K562 (cell line): ENCODE measurements at regions not wholly inside any gene's neighbourhood (a gene's known extent, or its start where the extent isn't known, plus 50 kb on each side); places are given as distances from the start of the nearest gene placed in this dataset.

Experiments used
- ATAC-seq: fragments of 200-7000 bp; cut with Tn5 transposase; 3 replicates; pipeline ENCODE4 v1.9.1; 2020; ENCODE audit warnings: moderate library complexity
- BruUV-seq: library from RNA; stranded (reverse); fragments of 400-500 nt; replicated peaks from 2 replicates; lab custom pipeline; 2021; lab: Mats Ljungman, UMichigan
- CTCF ChIA-PET: fragments of 300-600 bp; formaldehyde crosslinking; extraction: SDS; loops from one replicate; lab custom pipeline; 2021; ENCODE audit warnings: low intra/inter-chr PET ratio; lab: Yijun Ruan, JAX
- POLR2A ChIA-PET: fragments of 300-600, 350-650 bp; sonication (Branson Sonifier 250); formaldehyde crosslinking; extraction: SDS; loops from one replicate; lab custom pipeline; 2021; ENCODE audit warnings: antibody characterized with exemption, inconsistent platforms; lab: Yijun Ruan, JAX
- DNase-seq, 4 experiments: peaks; one replicate each; pipeline versions ENCODE4 v3.0.0 to v3.0.0-alpha.2; 2011 to 2018; ENCODE audit warnings: low spot score in 3 of 4, mixed read lengths in 3 of 4; ENCODE audit errors: extremely low read depth in 1 of 4
- FAIRE-seq: peaks from 2 replicates; lab custom pipeline; 2011; peaks lifted over from hg19 to GRCh38; lab: Jason Lieb, UNC
- H2AFZ ChIP-seq: 2 replicates; pipeline ENCODE4 v1.6.0; 2011; ENCODE audit warnings: low read depth, low read length, control low read depth, inconsistent platforms
- H3K27ac ChIP-seq: fragments of 200-600 bp; 3 replicates; pipeline ENCODE4 v1.8.0; 2011; ENCODE audit warnings: low read depth, mild to moderate bottlenecking, control low read depth, inconsistent platforms, low read length, moderate library complexity, mixed read lengths; ENCODE audit errors: extremely low read depth
- H3K27me3 ChIP-seq, 2 experiments: fragments of 300-600 bp in 1 of 2; 2 replicates in 1 of 2; 3 replicates in 1 of 2; pipeline versions ENCODE4 v1.6.0 to v1.8.0; 2011; ENCODE audit warnings: inconsistent platforms in 2 of 2, low read length in 2 of 2, mild to moderate bottlenecking in 1 of 2, mixed read lengths in 1 of 2, moderate library complexity in 1 of 2; ENCODE audit not compliant: control insufficient read depth in 2 of 2, insufficient read depth in 2 of 2
- H3K36me3 ChIP-seq: fragments of 300-600 bp; 3 replicates; pipeline ENCODE4 v1.8.0; 2011; ENCODE audit warnings: mild to moderate bottlenecking, low read length, inconsistent platforms; ENCODE audit not compliant: control insufficient read depth, insufficient read depth
- H3K4me1 ChIP-seq, 2 experiments: fragments of 200-600 bp in 1 of 2; replicated peaks in 1 of 2; 2 replicates in 1 of 2; 3 replicates in 1 of 2; pipeline versions ENCODE4 v1.5.1 to v1.8.0; 2011; ENCODE audit warnings: inconsistent platforms in 2 of 2, low read length in 2 of 2, mild to moderate bottlenecking in 1 of 2, mixed read lengths in 1 of 2, moderate library complexity in 1 of 2; ENCODE audit not compliant: control insufficient read depth in 2 of 2, insufficient read depth in 2 of 2
- H3K4me2 ChIP-seq: 2 replicates; pipeline ENCODE4 v1.6.1; 2011; ENCODE audit warnings: low read length, control low read depth, inconsistent platforms, mixed read lengths; ENCODE audit not compliant: insufficient read depth
- H3K4me3 ChIP-seq: fragments of 200-600 bp; sonication (generic), shearing (Covaris generic); 2 replicates; pipeline ENCODE4 v1.5.1; 2016; ENCODE audit warnings: control low read depth, inconsistent platforms
- H3K79me2 ChIP-seq: fragments of 200-600 bp; 3 replicates; pipeline ENCODE4 v1.8.0; 2011; ENCODE audit warnings: low read length, inconsistent platforms; ENCODE audit not compliant: control insufficient read depth, insufficient read depth
- H3K9ac ChIP-seq, 2 experiments: 2 replicates each; pipeline versions ENCODE4 v1.6.0 to v1.6.1; 2011; ENCODE audit warnings: low read depth in 2 of 2, low read length in 2 of 2, control low read depth in 1 of 2, inconsistent platforms in 1 of 2, mild to moderate bottlenecking in 1 of 2, mixed read lengths in 1 of 2; ENCODE audit not compliant: insufficient read depth in 1 of 2
- H3K9me1 ChIP-seq: one replicate; pipeline ENCODE4 v1.6.0; 2011; ENCODE audit warnings: inconsistent platforms, mild to moderate bottlenecking, low read length, moderate library complexity; ENCODE audit not compliant: control insufficient read depth, insufficient read depth
- H3K9me3 ChIP-seq: replicated peaks from 2 replicates; pipeline ENCODE4 v1.5.1; 2011; ENCODE audit warnings: low read depth, low read length, inconsistent platforms; ENCODE audit not compliant: control insufficient read depth, insufficient read depth
- H4K20me1 ChIP-seq: replicated peaks from 2 replicates; pipeline ENCODE4 v1.6.1; 2011; ENCODE audit warnings: low read length, inconsistent platforms, mixed read lengths; ENCODE audit not compliant: control insufficient read depth, insufficient read depth
- JUN ChIP-seq, 2 experiments: sonication (generic) in 1 of 2; formaldehyde crosslinking in 1 of 2; IDR thresholded peaks; 2 replicates each; pipeline versions ENCODE4 v1.6.1 to v1.8.0; 2012 to 2022; ENCODE audit warnings: borderline replicate concordance in 2 of 2, mild to moderate bottlenecking in 2 of 2, improper control_type of control experiment in 1 of 2, low read depth in 1 of 2, low read length in 1 of 2, missing genetic modification reagents in 1 of 2
- MECOM ChIP-seq: fragments of 250-450 bp; sonication (Bioruptor Pico); IDR thresholded peaks from 2 replicates; pipeline ENCODE4 v1.8.0; 2022; ENCODE audit warnings: inconsistent platforms
- MEF2A ChIP-seq: IDR thresholded peaks from 2 replicates; pipeline ENCODE4 v1.6.1; 2011; ENCODE audit warnings: low read depth, mild to moderate bottlenecking, low read length, moderate library complexity; ENCODE audit not compliant: control insufficient read depth
- MLX ChIP-seq, 2 experiments: fragments of 450-650 bp in 1 of 2; sonication (generic) in 1 of 2; formaldehyde crosslinking; conservative IDR thresholded peaks; 2 replicates each; pipeline versions ENCODE4 v1.4.0 to v1.8.1; 2020 to 2022; ENCODE audit warnings: mild to moderate bottlenecking in 1 of 2, missing genetic modification reagents in 1 of 2
- PTBP1 ChIP-seq: fragments of 200-400 bp; formaldehyde crosslinking; IDR thresholded peaks from 2 replicates; pipeline ENCODE4 v1.6.1; 2017; ENCODE audit warnings: low read depth, low read length
- SNRNP70 ChIP-seq: fragments of 200-400 bp; formaldehyde crosslinking; optimal IDR thresholded peaks from 2 replicates; pipeline ENCODE3; 2017; ENCODE audit warnings: low read depth, low read length
- TRIM28 ChIP-seq: fragments of 450-650 bp; IDR thresholded peaks from 2 replicates; pipeline ENCODE4 v1.6.1; 2017
- ZNF232 ChIP-seq: sonication (generic); formaldehyde crosslinking; IDR thresholded peaks from 2 replicates; pipeline ENCODE4 v1.8.0; 2022; ENCODE audit warnings: mild to moderate bottlenecking, missing genetic modification reagents
- ZNF77 ChIP-seq: fragments of 250-450 bp; sonication (Bioruptor Pico); IDR thresholded peaks from 2 replicates; pipeline ENCODE4 v1.5.0; 2020
- WGBS: fragments of 100-300 bp; shearing (Covaris generic); methylation state at CpG from one replicate; pipeline ENCODE4 v1.1.6; 2016; ENCODE audit warnings: low coverage, mixed read lengths; ENCODE audit not compliant: insufficient coverage; ENCODE audit errors: missing lambda C conversion rate; 5-methylcytosine and 5-hydroxymethylcytosine counted together
- in situ Hi-C: fragments of 300-500 bp; cut with MboI; formaldehyde crosslinking; loops from 4 replicates; pipeline ENCODE4 v1.15.0; 2018; ENCODE audit warnings: inconsistent platforms, mixed read lengths
- intact Hi-C: fragments of 100-400 bp; cut with micrococcal nuclease; formaldehyde crosslinking; loops from 2 replicates; pipeline ENCODE4 v1.14.2; 2022
- TF ChIP-seq, protein P1 (sequence below): fragments of 250-450 bp; sonication (Bioruptor Pico); IDR thresholded peaks from 2 replicates; pipeline ENCODE4 v1.8.0; 2022; ENCODE audit warnings: inconsistent platforms
- TF ChIP-seq, protein P2 (sequence below), 2 experiments: fragments of 450-650 bp; IDR thresholded peaks; 2 replicates each; pipeline ENCODE4 v1.6.1; 2016; ENCODE audit warnings: mild to moderate bottlenecking in 2 of 2, borderline replicate concordance in 1 of 2, low read depth in 1 of 2, moderate library complexity in 1 of 2

DNA sequence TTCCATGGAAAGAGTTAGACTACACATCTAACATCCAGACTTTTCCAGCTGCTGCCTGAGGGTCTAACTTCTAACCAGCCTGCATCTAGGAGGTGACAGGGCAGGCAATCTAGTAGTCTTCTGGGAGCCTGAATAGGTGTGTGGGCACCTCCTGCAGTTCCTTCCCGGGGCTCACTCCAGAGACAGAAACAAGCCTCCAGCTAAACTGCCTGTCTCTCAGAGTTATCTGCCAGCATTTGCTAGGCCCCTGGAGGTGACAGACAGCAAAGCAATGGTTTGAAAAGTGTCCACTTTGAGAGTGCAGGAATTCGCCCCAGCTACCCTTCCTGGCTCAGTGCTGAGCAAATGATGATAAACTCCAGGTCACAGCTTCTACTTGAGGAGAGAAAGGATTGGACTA, 240.5 kb upstream of the PRSS16 start:
- no peaks in the 10 kb centered on the region for H3K36me3 ChIP-seq
- no peaks in the 10 kb centered on the region; the same call in 1 of the 2 replicates for H3K9me3 ChIP-seq
- 0 out of 5 replicates have a peak, but pooled peaks cover 0 to 2% of the 10 kb centered on the region in 2 experiments for H3K4me1 ChIP-seq
- in situ Hi-C loops (no loop called here), intact Hi-C loops (no loop called here)
- H3K9ac ChIP-seq = no peak overlapping the region
- no peak for FAIRE-seq
- H3K4me3 ChIP-seq = no peak overlapping the region
- no peaks in the 10 kb centered on the region for H3K79me2 ChIP-seq
- TF ChIP-seq MLX (CRISPR knock-in tag; conservative IDR thresholded peaks at IDR 0.05) (no peak), TRIM28 (no peak), ZNF77 (CRISPR knock-in tag) (no peak), ZNF232 (CRISPR knock-in tag) (no peak), JUN (IDR thresholded peaks at IDR 0.05; ENCODE audit: borderline replicate concordance, low read depth, low read length) (no peak), JUN (CRISPR knock-in tag; IDR thresholded peaks at IDR 0.05; ENCODE audit: borderline replicate concordance) (no peak), MEF2A (no peak), MECOM (no peak), SNRNP70 (no peak), PTBP1 (no peak)
- TF ChIP-seq, protein P1, sequence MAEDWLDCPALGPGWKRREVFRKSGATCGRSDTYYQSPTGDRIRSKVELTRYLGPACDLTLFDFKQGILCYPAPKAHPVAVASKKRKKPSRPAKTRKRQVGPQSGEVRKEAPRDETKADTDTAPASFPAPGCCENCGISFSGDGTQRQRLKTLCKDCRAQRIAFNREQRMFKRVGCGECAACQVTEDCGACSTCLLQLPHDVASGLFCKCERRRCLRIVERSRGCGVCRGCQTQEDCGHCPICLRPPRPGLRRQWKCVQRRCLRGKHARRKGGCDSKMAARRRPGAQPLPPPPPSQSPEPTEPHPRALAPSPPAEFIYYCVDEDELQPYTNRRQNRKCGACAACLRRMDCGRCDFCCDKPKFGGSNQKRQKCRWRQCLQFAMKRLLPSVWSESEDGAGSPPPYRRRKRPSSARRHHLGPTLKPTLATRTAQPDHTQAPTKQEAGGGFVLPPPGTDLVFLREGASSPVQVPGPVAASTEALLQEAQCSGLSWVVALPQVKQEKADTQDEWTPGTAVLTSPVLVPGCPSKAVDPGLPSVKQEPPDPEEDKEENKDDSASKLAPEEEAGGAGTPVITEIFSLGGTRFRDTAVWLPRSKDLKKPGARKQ (CRISPR knock-in tag) = no peak
- TF ChIP-seq, protein P2, sequence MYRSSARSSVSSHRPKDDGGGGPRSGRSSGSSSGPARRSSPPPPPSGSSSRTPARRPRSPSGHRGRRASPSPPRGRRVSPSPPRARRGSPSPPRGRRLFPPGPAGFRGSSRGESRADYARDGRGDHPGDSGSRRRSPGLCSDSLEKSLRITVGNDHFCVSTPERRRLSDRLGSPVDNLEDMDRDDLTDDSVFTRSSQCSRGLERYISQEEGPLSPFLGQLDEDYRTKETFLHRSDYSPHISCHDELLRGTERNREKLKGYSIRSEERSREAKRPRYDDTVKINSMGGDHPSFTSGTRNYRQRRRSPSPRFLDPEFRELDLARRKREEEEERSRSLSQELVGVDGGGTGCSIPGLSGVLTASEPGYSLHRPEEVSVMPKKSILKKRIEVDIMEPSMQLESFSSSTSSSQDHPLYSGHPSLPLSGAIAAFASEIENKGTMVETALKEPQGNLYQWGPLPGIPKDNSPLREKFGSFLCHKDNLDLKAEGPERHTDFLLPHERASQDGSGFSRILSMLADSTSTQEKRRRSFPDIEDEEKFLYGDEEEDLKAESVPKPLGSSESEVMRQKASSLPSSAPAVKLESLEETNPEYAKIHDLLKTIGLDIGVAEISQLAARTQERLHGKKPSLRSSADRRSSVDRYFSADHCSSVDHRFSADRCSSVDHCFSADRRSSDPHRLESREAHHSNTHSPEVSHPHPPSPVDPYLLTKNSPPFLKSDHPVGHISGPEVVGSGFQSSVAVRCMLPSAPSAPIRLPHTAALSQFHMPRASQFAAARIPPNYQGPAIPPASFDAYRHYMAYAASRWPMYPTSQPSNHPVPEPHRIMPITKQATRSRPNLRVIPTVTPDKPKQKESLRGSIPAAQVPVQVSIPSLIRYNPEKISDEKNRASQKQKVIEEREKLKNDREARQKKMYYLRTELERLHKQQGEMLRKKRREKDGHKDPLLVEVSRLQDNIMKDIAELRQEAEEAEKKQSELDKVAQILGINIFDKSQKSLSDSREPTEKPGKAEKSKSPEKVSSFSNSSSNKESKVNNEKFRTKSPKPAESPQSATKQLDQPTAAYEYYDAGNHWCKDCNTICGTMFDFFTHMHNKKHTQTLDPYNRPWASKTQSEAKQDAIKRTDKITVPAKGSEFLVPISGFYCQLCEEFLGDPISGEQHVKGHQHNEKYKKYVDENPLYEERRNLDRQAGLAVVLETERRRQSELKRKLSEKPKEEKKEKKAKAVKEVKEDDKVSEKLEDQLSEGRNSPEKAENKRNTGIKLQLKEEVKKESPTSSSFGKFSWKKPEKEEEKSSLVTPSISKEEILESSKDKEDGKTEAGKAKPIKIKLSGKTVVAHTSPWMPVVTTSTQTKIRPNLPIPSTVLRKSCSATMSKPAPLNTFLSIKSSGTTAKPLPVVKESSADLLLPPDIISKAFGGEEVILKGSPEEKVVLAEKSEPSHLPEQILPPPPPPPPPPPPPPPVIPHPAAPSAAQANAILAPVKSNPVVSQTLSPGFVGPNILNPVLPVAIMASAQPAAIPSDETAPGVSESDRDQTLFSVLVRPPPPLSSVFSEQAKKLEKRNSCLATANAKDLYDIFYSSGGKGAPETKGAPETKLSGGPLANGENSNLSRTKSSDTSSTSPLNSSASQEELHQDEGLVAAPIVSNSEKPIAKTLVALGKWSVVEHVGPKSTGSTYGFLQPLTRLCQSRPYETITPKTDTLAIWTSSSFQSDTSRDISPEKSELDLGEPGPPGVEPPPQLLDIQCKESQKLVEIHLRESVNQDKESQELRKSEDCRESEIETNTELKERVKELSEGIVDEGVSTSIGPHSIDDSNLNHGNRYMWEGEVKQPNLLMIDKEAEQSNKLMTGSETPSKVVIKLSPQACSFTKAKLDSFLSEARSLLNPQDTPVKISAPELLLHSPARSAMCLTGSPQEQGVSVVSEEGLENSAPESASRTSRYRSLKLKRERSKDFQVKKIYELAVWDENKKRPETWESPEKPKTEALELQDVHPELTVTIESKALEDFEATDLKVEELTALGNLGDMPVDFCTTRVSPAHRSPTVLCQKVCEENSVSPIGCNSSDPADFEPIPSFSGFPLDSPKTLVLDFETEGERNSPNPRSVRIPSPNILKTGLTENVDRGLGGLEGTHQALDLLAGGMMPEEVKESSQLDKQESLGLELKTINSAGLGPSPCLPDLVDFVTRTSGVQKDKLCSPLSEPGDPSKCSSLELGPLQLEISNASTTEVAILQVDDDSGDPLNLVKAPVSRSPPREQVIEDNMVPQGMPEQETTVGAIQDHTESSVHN (IDR thresholded peaks at IDR 0.05; ENCODE audit: borderline replicate concordance in 1 of 2, low read depth in 1 of 2) = no peak
- H3K27ac ChIP-seq = no peak overlapping the region
- no peak overlapping the region for H2AFZ ChIP-seq
- no peak for DNase-seq
- H3K27me3 ChIP-seq = no peaks in the 10 kb centered on the region
- CTCF ChIA-PET = no interaction called here
- POLR2A ChIA-PET = interaction anchor here (2.2 kb wide), 1 partner anchor 15 kb away, joined by 7 read pairs; no protein-coding TSS in a partner anchor
- WGBS = 23% methylated on average over 2 of the region's 2 CpGs
- no peak for ATAC-seq
- H3K9me1 ChIP-seq = no peaks in the 10 kb centered on the region
- no peak overlapping the region for H3K4me2 ChIP-seq
- no peaks in the 10 kb centered on the region for H4K20me1 ChIP-seq
- no TSS peak for BruUV-seq
